PC-9 (cell line): ENCODE measurements at regions not wholly inside any gene's neighbourhood (a gene's known extent, or its start where the extent isn't known, plus 50 kb on each side); places are given as distances from the start of the nearest gene placed in this dataset.

Experiments used
- BruUV-seq: library from RNA; stranded (reverse); fragments of 400-500 nt; replicated peaks from 2 replicates; lab custom pipeline; 2021; lab: Mats Ljungman, UMichigan
- CTCF ChIA-PET: fragments of 300-600 bp; sonication (Branson Sonifier 250); formaldehyde crosslinking; loops from one replicate; lab custom pipeline; 2022; ENCODE audit warnings: antibody characterized with exemption; lab: Charles Lee
- POLR2A ChIA-PET: fragments of 300-600 bp; sonication (Branson Sonifier 250); formaldehyde crosslinking; loops from one replicate; lab custom pipeline; 2022; ENCODE audit warnings: antibody characterized with exemption; ENCODE audit not compliant: unreplicated experiment; lab: Charles Lee
- DNase-seq, 2 experiments: peaks; one replicate each; pipeline versions ENCODE4 v3.0.0 to v3.0.0-alpha.2; 2015 to 2022; ENCODE audit warnings: mixed read lengths in 1 of 2
- H2AFZ ChIP-seq: fragments of 200-600 bp; sonication (generic); 2 replicates; pipeline ENCODE4 v1.8.1; 2017; ENCODE audit warnings: antibody characterized with exemption
- H3F3A ChIP-seq: fragments of 200-600 bp; sonication (generic); 2 replicates; pipeline ENCODE4 v1.8.1; 2017; ENCODE audit warnings: antibody characterized with exemption, mild to moderate bottlenecking, low read depth; ENCODE audit not compliant: insufficient read depth
- H3K27ac ChIP-seq: fragments of 200-600 bp; sonication (generic); 2 replicates; pipeline ENCODE4 v1.6.1; 2016; ENCODE audit warnings: mixed run types
- H3K27me3 ChIP-seq: fragments of 200-600 bp; sonication (generic); 2 replicates; pipeline ENCODE4 v1.6.1; 2016; ENCODE audit warnings: low read depth, mixed run types; ENCODE audit not compliant: insufficient read depth
- H3K36me3 ChIP-seq: fragments of 200-600 bp; sonication (generic); 2 replicates; pipeline ENCODE4 v1.6.1; 2016; ENCODE audit warnings: low read depth, mixed run types
- H3K4me1 ChIP-seq: fragments of 200-600 bp; sonication (generic); replicated peaks from 2 replicates; pipeline ENCODE4 v1.6.1; 2016; ENCODE audit warnings: mixed run types; ENCODE audit not compliant: insufficient read depth
- H3K4me2 ChIP-seq: fragments of 200-600 bp; sonication (generic); 2 replicates; pipeline ENCODE4 v1.6.1; 2017; ENCODE audit warnings: mixed run types
- H3K4me3 ChIP-seq: fragments of 200-600 bp; sonication (generic); 2 replicates; pipeline ENCODE4 v1.6.1; 2016; ENCODE audit warnings: mixed run types
- H3K79me2 ChIP-seq: fragments of 200-600 bp; sonication (generic); 2 replicates; pipeline ENCODE4 v1.6.1; 2017; ENCODE audit warnings: low read depth, mixed run types
- H3K9me2 ChIP-seq: fragments of 200-600 bp; sonication (generic); 2 replicates; pipeline ENCODE4 v1.8.1; 2017; ENCODE audit warnings: mild to moderate bottlenecking; ENCODE audit not compliant: insufficient read depth
- H3K9me3 ChIP-seq: fragments of 200-600 bp; sonication (generic); 2 replicates; pipeline ENCODE4 v1.8.1; 2016; ENCODE audit warnings: low read depth; ENCODE audit not compliant: insufficient read depth
- H4K20me1 ChIP-seq: fragments of 200-600 bp; sonication (generic); 2 replicates; pipeline ENCODE4 v1.8.1; 2017; ENCODE audit not compliant: insufficient read depth
- EZH2 ChIP-seq: fragments of 200-600 bp; sonication (generic); IDR thresholded peaks from 2 replicates; pipeline ENCODE4 v1.8.0; 2017; ENCODE audit warnings: antibody characterized with exemption, low read depth
- intact Hi-C: fragments of 100-400 bp; cut with micrococcal nuclease; formaldehyde crosslinking; loops from one replicate; pipeline ENCODE4 v1.10.0; 2022; ENCODE audit not compliant: unreplicated experiment
- TF ChIP-seq, protein P1 (sequence below): fragments of 200-600 bp; sonication (generic); conservative IDR thresholded peaks from 2 replicates; pipeline ENCODE4 v1.6.1; 2017; ENCODE audit warnings: mixed run types, antibody characterized with exemption, mild to moderate bottlenecking, moderate library complexity

DNA sequence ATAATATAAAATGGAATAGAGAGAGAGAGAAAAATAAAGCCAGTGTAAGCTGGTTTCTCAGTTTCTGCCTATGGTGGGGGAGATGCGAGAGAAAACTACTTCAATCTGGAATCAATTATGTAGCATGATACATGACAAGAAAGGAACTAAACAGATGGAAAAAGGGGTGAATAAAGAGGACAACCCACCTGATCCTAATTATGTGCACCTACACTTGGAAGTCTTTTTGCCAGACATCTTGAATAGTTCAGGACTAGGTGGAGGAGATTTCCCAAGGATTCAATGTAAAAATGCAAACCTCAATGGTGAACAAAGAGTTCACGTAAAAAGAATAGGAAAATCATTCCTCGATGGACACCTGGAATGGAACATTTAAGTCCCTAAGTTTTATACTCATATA, 524.4 kb upstream of the RGMA start:
- H3K9me3 ChIP-seq: no peaks in the 10 kb centered on the region
- no peak overlapping the region for H3K4me2 ChIP-seq
- H3K79me2 ChIP-seq: no peaks in the 10 kb centered on the region
- intact Hi-C loops: no loop called here
- H4K20me1 ChIP-seq: no peaks in the 10 kb centered on the region
- H3K4me3 ChIP-seq: no peak overlapping the region
- H3F3A ChIP-seq: no peaks in the 10 kb centered on the region
- H3K27me3 ChIP-seq: peaks cover 20% of the 10 kb centered on the region; the same call in 1 of the 2 replicates
- ChIA-PET CTCF (no interaction called here), POLR2A (no interaction called here)
- no peak for DNase-seq
- no peaks in the 10 kb centered on the region for H3K9me2 ChIP-seq
- H3K27ac ChIP-seq: no peak overlapping the region
- H3K36me3 ChIP-seq: no peaks in the 10 kb centered on the region
- TF ChIP-seq, protein P1, sequence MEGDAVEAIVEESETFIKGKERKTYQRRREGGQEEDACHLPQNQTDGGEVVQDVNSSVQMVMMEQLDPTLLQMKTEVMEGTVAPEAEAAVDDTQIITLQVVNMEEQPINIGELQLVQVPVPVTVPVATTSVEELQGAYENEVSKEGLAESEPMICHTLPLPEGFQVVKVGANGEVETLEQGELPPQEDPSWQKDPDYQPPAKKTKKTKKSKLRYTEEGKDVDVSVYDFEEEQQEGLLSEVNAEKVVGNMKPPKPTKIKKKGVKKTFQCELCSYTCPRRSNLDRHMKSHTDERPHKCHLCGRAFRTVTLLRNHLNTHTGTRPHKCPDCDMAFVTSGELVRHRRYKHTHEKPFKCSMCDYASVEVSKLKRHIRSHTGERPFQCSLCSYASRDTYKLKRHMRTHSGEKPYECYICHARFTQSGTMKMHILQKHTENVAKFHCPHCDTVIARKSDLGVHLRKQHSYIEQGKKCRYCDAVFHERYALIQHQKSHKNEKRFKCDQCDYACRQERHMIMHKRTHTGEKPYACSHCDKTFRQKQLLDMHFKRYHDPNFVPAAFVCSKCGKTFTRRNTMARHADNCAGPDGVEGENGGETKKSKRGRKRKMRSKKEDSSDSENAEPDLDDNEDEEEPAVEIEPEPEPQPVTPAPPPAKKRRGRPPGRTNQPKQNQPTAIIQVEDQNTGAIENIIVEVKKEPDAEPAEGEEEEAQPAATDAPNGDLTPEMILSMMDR: no peak
- no peak for TF ChIP-seq EZH2
- BruUV-seq: no TSS peak
- no peak overlapping the region for H2AFZ ChIP-seq
- H3K4me1 ChIP-seq: no peaks in the 10 kb centered on the region

DNA sequence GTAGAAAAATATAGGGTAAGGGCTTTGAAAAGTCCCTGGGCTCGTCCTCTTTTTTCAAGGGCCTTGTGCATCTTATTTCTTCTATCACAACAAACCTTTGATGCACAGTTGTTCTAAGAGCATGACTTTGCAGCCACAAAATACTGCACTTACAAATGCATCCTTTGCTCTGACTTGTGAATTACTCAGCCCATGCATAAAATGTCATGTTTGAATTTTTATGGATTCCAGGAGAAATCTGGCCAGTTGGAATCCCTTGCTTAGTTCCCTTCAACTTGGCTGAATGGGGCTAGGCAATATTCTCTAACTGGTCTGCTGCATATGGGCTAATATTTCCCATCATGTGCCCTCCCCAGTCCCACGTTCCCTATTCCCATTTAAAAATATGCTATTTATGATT, 523.9 kb upstream of the RGMA start:
- Histone ChIP-seq H3K79me2 (no peaks in the 10 kb centered on the region), H3K27ac (no peak overlapping the region), H3K4me3 (no peak overlapping the region), H2AFZ (no peak overlapping the region), H3K4me1 (no peaks in the 10 kb centered on the region), H4K20me1 (no peaks in the 10 kb centered on the region), H3K9me3 (no peaks in the 10 kb centered on the region), H3K36me3 (no peaks in the 10 kb centered on the region), H3K27me3 (peaks cover 20% of the 10 kb centered on the region; the same call in 1 of the 2 replicates), H3F3A (no peaks in the 10 kb centered on the region), H3K4me2 (no peak overlapping the region), H3K9me2 (no peaks in the 10 kb centered on the region)
- intact Hi-C loops: no loop called here
- CTCF ChIA-PET: no interaction called here
- BruUV-seq: no TSS peak
- POLR2A ChIA-PET: no interaction called here
- no peak for DNase-seq
- no peak for TF ChIP-seq EZH2
- TF ChIP-seq, protein P1: no peak

DNA sequence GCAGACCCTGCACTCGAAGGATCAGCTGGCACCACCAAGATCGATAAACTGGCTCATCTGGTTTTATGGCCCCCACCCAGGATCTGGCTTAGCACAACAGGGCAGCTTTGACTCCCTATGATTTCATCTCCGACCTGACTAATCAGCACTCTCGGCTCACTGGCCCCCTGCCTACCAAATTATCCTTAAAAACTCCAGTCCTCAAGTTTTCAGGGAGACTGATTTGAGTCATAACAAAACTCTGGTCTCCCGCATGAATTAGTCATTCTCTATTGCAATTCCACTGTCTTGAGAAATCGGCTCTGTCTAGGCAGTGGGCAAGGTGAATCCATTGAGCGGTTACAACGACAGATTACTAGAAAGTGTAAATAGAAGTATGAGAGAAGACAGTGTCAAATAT, 521.9 kb upstream of the RGMA start:
- H3K36me3 ChIP-seq: no peaks in the 10 kb centered on the region
- H3K9me3 ChIP-seq: no peaks in the 10 kb centered on the region
- H3K79me2 ChIP-seq: no peaks in the 10 kb centered on the region
- ChIA-PET POLR2A (no interaction called here), CTCF (no interaction called here)
- H3F3A ChIP-seq: no peaks in the 10 kb centered on the region
- no peaks in the 10 kb centered on the region for H3K4me1 ChIP-seq
- H3K4me2 ChIP-seq: no peak overlapping the region
- no peaks in the 10 kb centered on the region for H3K9me2 ChIP-seq
- DNase-seq: no peak
- no peak overlapping the region for H2AFZ ChIP-seq
- intact Hi-C loops: no loop called here
- peaks cover 20% of the 10 kb centered on the region; the same call in 1 of the 2 replicates for H3K27me3 ChIP-seq
- BruUV-seq: no TSS peak
- TF ChIP-seq EZH2: no peak
- no peak overlapping the region for H3K27ac ChIP-seq
- no peak overlapping the region for H3K4me3 ChIP-seq
- H4K20me1 ChIP-seq: no peaks in the 10 kb centered on the region

DNA sequence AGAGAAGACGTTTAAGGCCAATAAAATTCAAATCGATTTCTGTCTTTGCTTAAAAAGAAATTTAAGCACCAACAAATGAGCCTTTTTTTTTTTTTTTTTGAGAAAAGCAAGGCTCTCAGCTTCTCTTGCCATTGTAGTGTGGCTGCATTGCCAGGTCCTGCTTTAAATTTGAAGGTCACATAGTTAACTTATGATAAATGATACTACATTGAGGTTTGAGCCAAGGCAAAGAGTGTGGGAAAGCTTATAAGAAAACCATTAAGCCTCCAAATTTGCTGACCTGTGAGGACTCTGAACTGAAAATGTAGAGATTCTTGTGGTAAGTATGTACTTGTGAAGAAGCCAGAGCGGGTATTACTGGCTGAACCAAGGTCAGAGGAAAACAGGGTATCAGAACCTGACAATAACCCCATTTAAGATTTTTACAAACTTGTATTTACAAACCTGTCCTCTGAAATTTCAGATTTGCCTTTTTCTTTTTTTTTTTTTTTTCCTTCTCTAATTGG, 519.7 kb upstream of the RGMA start:
- Histone ChIP-seq H3K4me3 (no peak overlapping the region), H3K27ac (no peak overlapping the region), H3F3A (no peaks in the 10 kb centered on the region), H2AFZ (no peak overlapping the region), H3K4me1 (no peaks in the 10 kb centered on the region), H3K9me2 (no peaks in the 10 kb centered on the region), H3K36me3 (no peaks in the 10 kb centered on the region), H3K9me3 (no peaks in the 10 kb centered on the region), H4K20me1 (no peaks in the 10 kb centered on the region), H3K27me3 (peaks cover 20% of the 10 kb centered on the region; the same call in 1 of the 2 replicates), H3K4me2 (no peak overlapping the region), H3K79me2 (no peaks in the 10 kb centered on the region)
- DNase-seq: no peak
- POLR2A ChIA-PET: no interaction called here
- no peak for TF ChIP-seq EZH2
- TF ChIP-seq, protein P1: no peak
- intact Hi-C loops: no loop called here
- CTCF ChIA-PET: no interaction called here
- BruUV-seq: no TSS peak
